Skeletal muscle satellite cell (primary cell): ENCODE measurements at regions not wholly inside any gene's neighbourhood (a gene's known extent, or its start where the extent isn't known, plus 50 kb on each side); places are given as distances from the start of the nearest gene placed in this dataset.

Experiments
- H3K27me3 ChIP-seq: 2 replicates; pipeline ENCODE4 v1.7.0; 2013; ENCODE audit warnings: low read length; ENCODE audit not compliant: control insufficient read depth, insufficient read depth
- H3K36me3 ChIP-seq: 2 replicates; pipeline ENCODE4 v1.7.0; 2013; ENCODE audit warnings: mild to moderate bottlenecking, control low read depth, low read length; ENCODE audit not compliant: insufficient read depth
- H3K4me1 ChIP-seq: 2 replicates; pipeline ENCODE4 v1.7.0; 2013; ENCODE audit warnings: low read length; ENCODE audit not compliant: control insufficient read depth, insufficient read depth
- H3K4me2 ChIP-seq: 2 replicates; pipeline ENCODE4 v1.7.0; 2013; ENCODE audit warnings: mild to moderate bottlenecking, low read length
- H3K4me3 ChIP-seq: 2 replicates; pipeline ENCODE4 v1.7.0; 2013; ENCODE audit warnings: low read length
- H3K9ac ChIP-seq: 2 replicates; pipeline ENCODE4 v1.7.0; 2013; ENCODE audit warnings: mild to moderate bottlenecking, low read depth, low read length, moderate library complexity
- H3K9me3 ChIP-seq: replicated peaks from 2 replicates; pipeline ENCODE4 v1.7.0; 2013; ENCODE audit warnings: mild to moderate bottlenecking, control low read depth, low read length

- H3K4me1 ChIP-seq, result peaks cover 15% of the 10 kb centered on the region
- H3K4me2 ChIP-seq, result no peak overlapping the region
- no peaks in the 10 kb centered on the region for H3K27me3 ChIP-seq
- no peak overlapping the region for H3K9ac ChIP-seq
- no peaks in the 10 kb centered on the region for H3K36me3 ChIP-seq
- H3K4me3 ChIP-seq, result no peak overlapping the region
- H3K9me3 ChIP-seq, result no peaks in the 10 kb centered on the region
Measured at GRCh38 chr14:89621791-89622638, 205.0 kb upstream of the FOXN3 start.

- Histone ChIP-seq H3K4me3 (no peak overlapping the region), H3K4me2 (no peak overlapping the region), H3K9ac (no peak overlapping the region), H3K9me3 (no peaks in the 10 kb centered on the region), H3K27me3 (no peaks in the 10 kb centered on the region), H3K36me3 (no peaks in the 10 kb centered on the region), H3K4me1 (peaks cover 21% of the 10 kb centered on the region)
Measured at GRCh38 chr14:89621009-89621421, 204.0 kb upstream of the FOXN3 start.

GRCh38 chr14:89620436-89620835 is 203.4 kb upstream of the FOXN3 start:
- no peak overlapping the region for H3K9ac ChIP-seq
- H3K27me3 ChIP-seq, result no peaks in the 10 kb centered on the region
- H3K4me1 ChIP-seq, result peaks cover 21% of the 10 kb centered on the region
- H3K36me3 ChIP-seq, result no peaks in the 10 kb centered on the region
- H3K4me3 ChIP-seq, result no peak overlapping the region
- H3K4me2 ChIP-seq, result no peak overlapping the region
- no peaks in the 10 kb centered on the region for H3K9me3 ChIP-seq

GRCh38 chr14:89619596-89619995 is 202.6 kb upstream of the FOXN3 start:
- Histone ChIP-seq H3K36me3 (no peaks in the 10 kb centered on the region), H3K4me1 (peaks cover 24% of the 10 kb centered on the region), H3K9ac (peak overlapping the region; percentile 93), H3K27me3 (no peaks in the 10 kb centered on the region), H3K9me3 (no peaks in the 10 kb centered on the region), H3K4me2 (peak overlapping the region; percentile 92), H3K4me3 (peak overlapping the region; percentile 75)

GRCh38 chr14:89618811-89619551 is 201.9 kb upstream of the FOXN3 start:
- no peaks in the 10 kb centered on the region for H3K36me3 ChIP-seq
- H3K4me2 ChIP-seq, result peak overlapping the region; percentile 92
- H3K9me3 ChIP-seq, result no peaks in the 10 kb centered on the region
- H3K27me3 ChIP-seq, result no peaks in the 10 kb centered on the region
- H3K4me1 ChIP-seq, result peaks cover 28% of the 10 kb centered on the region
- H3K9ac ChIP-seq, result peak overlapping the region; percentile 93
- H3K4me3 ChIP-seq, result peak overlapping the region; percentile 75

- Histone ChIP-seq H3K9me3 (no peaks in the 10 kb centered on the region), H3K4me1 (peaks cover 28% of the 10 kb centered on the region), H3K4me3 (peak overlapping the region; percentile 75), H3K27me3 (no peaks in the 10 kb centered on the region), H3K36me3 (no peaks in the 10 kb centered on the region), H3K9ac (peak overlapping the region; percentile 93), H3K4me2 (peak overlapping the region; percentile 92)
Measured at GRCh38 chr14:89618330-89618708, 201.3 kb upstream of the FOXN3 start.

- H3K4me2 ChIP-seq, result peak overlapping the region; percentile 92
- H3K9me3 ChIP-seq, result no peaks in the 10 kb centered on the region
- peak overlapping the region; percentile 93 for H3K9ac ChIP-seq
- H3K27me3 ChIP-seq, result no peaks in the 10 kb centered on the region
- H3K36me3 ChIP-seq, result no peaks in the 10 kb centered on the region
- peaks cover 28% of the 10 kb centered on the region for H3K4me1 ChIP-seq
- peak overlapping the region; percentile 75 for H3K4me3 ChIP-seq
Measured at GRCh38 chr14:89617481-89618329, 200.7 kb upstream of the FOXN3 start.

GRCh38 chr14:89616852-89617341 is 199.9 kb upstream of the FOXN3 start:
- H3K4me3 ChIP-seq, result peak overlapping the region; percentile 75
- peaks cover 28% of the 10 kb centered on the region for H3K4me1 ChIP-seq
- H3K9me3 ChIP-seq, result no peaks in the 10 kb centered on the region
- H3K27me3 ChIP-seq, result no peaks in the 10 kb centered on the region
- peak overlapping the region; percentile 93 for H3K9ac ChIP-seq
- H3K36me3 ChIP-seq, result no peaks in the 10 kb centered on the region
- peak overlapping the region; percentile 92 for H3K4me2 ChIP-seq

- H3K9me3 ChIP-seq, result no peaks in the 10 kb centered on the region
- no peak overlapping the region for H3K9ac ChIP-seq
- H3K4me2 ChIP-seq, result peak overlapping the region; percentile 92
- H3K36me3 ChIP-seq, result no peaks in the 10 kb centered on the region
- peak overlapping the region; percentile 75 for H3K4me3 ChIP-seq
- no peaks in the 10 kb centered on the region for H3K27me3 ChIP-seq
- peaks cover 28% of the 10 kb centered on the region for H3K4me1 ChIP-seq
Measured at GRCh38 chr14:89616425-89616824, 199.4 kb upstream of the FOXN3 start.

GRCh38 chr14:89615421-89615820 is 198.4 kb upstream of the FOXN3 start:
- Histone ChIP-seq H3K4me3 (no peak overlapping the region), H3K36me3 (peaks cover 4% of the 10 kb centered on the region), H3K4me1 (peaks cover 28% of the 10 kb centered on the region), H3K27me3 (no peaks in the 10 kb centered on the region), H3K9me3 (no peaks in the 10 kb centered on the region), H3K9ac (no peak overlapping the region), H3K4me2 (no peak overlapping the region)
